ENCODE measurements at regions not wholly inside any gene's neighbourhood (a gene's known extent, or its start where the extent isn't known, plus 50 kb on each side); places are given as distances from the start of the nearest gene placed in this dataset.

DNA sequence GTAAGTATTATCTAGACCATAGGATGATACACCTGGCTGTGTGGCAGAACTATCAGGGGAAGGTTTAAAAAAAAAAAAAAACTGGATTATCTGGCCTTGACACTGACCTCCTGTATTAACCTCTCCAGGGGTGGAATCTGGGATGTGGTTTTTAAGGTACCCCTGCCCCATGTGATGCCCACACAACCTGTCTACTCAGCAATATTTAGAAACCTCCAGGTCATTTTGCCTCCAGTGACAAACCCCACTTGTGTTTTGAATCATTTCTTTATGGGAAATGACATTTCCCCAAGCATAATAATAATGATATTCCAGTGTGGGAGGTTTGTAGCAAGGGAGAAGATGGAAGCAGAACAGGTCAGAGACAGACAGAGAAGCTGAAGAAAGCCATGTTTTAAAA, 179.1 kb downstream of the RSL24D1 start:
- DNase-seq, result no peak

GRCh38 chr15:55016225-55016624, 180.5 kb downstream of the RSL24D1 start:
- DNase-seq, result no peak

DNA sequence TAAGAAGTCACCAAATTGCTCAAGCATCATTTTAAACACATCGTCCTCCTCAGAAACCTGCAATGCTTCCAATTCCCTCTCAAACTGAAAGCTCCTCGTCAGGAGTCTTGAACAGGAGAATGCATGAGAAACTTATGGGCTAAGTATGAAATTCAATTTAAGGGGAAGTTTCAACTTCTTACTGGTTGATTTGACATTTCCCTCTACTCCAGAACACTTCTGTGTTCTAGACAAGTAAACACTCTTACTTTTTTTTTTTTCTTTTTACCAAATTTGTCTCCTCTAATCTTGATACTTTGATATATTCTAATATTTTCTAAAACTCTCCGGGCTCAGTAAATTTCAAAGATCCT, 181.7 kb downstream of the RSL24D1 start:
- DNase-seq, result no peak

GRCh38 chr15:55014391-55015092, 182.2 kb downstream of the RSL24D1 start:
- no peak for DNase-seq

DNA sequence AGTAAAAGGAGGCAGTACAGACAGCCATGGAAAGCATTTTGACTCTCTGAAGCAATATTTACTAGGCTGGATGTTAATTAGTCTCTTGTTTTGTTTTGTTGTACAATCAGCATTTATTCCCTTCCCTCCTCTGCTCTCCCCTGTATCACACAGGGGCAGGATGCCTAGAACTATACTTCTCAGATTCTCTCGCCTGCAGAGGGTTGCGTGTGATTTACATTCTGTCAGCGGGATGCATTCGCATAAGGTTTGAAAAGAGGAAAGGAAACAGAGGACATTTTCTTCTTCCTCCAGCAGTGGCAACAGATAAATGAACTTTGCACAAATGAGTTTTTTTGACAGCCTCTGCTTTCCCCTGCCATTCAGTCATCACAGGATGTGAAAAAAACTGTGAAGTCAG, 188.3 kb downstream of the RSL24D1 start:
- DNase-seq, result no peak

GRCh38 chr15:55007561-55007960, 189.2 kb downstream of the RSL24D1 start:
- no peak for DNase-seq

- no peak for DNase-seq
These were observed 191.1 kb downstream of the RSL24D1 start for GRCh38 chr15:55005679-55006078.

- DNase-seq, result no peak
These were observed 192.5 kb downstream of the RSL24D1 start for GRCh38 chr15:55003965-55004873.

- no peak for DNase-seq
These were observed 198.1 kb downstream of the RSL24D1 start for GRCh38 chr15:54998661-54999060.

DNA sequence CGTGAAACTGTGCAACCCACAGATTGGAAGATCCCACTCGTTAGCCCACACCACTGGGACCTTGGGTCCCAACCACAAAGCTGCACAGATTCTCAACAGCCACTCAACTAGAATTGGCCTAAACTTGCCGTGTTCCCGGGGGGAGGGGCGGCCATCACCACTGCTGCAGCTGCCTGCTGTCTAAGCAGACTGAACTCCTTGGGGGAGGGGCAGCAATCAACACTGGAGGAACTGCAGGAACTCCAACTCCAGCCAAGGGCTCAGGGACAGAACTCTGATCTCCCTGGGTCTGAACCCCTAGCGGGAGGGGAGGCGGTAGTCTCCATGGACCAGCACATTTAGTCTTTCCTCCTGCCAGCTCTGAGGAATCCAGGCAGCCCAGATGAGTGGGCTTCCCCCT, 205.9 kb downstream of the RSL24D1 start:
- DNase-seq, result no peak

DNA sequence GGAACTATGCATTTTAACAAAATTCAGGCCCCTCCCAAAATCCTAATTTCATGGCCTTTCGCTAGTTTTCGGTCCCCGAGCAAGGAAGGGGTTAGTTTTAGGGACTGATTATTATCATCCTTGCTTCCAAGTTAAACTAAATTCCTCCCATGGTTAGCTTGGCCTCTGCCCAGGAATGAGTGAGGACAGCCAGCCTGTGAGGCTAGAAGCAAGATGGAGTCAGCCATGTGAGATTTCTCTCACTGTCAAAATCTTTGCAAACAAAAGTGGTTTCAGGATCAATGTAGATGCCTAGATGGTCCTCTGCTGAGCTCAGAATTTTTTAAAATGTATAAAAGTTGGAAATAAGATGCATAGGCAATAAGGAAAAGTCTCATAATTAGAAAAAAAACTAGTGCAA, 208.9 kb downstream of the RSL24D1 start:
- DNase-seq, result no peak

DNA sequence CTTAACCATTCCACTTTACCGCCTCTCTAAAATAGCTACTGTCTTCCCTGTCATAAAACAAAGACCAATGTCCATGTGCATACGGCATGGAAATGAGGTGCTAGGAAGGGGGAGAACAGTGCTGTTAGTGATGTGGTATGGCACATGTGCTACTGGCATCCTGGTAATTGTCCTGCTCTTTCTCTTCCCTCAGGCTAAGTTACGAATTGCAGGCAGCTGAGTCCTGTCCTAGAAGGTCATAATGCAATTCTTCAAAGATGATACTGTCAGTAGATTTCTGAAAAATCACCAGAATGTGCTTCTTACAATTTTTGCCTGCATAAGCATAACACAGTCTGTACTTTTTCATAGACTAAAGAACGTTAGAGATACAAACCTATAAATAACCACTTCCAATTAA, 216.8 kb downstream of the RSL24D1 start:
- no peak for DNase-seq

DNA sequence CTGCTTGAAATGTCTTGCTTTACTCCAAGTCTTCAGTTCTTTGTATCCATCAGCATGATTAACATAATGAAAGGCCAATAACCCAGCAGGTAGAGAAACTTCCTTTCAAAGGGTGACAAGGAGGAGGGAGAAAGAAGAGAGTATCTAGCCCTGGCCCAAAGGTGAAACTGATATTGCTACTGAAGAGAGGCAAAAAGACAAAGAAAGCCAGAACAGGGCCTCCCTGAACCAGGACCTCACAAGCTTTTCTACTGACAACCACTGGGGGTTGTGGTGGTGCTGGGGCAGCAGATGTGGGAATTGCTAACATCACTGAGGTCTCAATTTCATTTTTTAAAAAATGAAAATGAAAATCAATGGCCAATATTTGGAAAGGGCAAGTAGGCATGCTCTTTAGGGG, 234.1 kb downstream of the RSL24D1 start:
- no peak for DNase-seq

GRCh38 chr15:54960266-54960665, 236.5 kb downstream of the RSL24D1 start:
- DNase-seq, result no peak

DNA sequence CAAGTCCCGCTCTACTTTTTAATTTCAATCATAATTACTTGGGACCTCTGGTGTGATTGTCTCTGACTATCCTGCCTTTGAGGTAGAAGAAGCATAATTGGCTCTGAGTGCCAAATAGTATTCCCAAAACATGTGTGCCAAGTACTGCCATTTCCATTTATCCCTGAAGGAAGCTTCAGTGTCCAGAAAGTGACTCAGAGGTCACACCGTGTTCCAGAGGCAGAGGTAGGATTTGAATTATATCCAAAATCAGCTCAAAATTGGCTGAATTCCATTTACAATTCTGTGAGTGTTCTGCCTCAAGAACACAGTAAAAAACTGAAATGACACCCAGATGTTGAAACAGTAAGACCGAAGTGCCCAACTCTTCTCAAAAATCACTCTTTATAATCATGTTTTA, 255.3 kb downstream of the RSL24D1 start:
- DNase-seq, result no peak

DNA sequence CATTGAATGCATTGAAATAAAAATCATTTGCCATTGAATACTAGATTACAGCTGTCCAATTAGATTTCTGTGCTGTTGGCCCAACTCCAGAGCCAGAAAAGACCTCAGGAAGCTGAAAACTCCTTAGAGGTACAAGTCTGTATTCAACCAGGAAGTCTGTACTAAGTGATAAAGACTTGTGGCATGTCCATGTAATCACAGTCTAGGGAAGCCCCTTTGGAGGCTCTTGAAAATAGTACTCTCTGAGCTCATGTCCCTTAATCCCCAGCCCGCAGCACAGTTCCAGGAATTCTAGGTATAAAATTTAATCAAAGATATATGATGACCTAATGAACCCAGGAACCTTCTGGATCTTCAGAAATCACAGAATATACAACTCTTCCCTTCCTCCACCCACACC, 279.4 kb downstream of the RSL24D1 start:
- no peak for DNase-seq

GRCh38 chr15:54915380-54915779, 281.4 kb downstream of the RSL24D1 start:
- no peak for DNase-seq

DNA sequence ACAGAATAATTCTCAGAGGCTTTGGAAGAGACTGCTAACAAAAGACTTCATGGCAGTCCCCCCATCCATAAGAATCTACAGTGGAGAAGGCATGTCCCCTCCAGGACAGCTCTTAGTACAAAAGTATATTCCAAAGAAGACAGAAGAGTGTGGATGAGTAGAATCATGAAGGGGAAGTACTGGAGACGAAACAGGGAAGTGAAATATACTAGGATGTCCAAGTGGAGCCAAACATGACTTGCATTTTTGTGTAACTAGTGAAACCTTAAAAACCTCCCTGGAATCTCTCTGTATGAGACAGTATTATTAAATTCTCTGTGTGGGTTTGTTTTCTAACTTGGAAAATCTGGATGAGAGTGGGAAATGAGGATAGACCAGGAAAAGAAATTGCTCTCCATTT, 312.4 kb downstream of the RSL24D1 start:
- no peak for DNase-seq

DNA sequence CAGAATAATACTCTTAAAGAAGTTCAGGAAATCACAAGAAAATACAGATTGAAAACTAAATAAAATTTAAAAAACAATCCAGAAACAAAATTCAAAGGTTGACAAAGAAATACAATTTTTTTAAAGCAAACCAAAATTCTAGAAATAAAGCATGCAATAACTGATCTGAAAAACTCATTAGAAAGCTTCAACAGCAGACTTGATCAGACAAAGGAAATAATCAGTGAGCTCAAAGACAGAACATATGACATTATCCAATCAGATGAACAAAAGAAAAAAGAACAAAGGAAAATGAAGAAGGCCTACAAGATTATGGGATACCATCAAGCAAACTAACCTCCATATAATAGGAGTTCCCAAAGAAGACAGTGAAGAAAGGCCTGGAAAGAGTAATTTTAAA, 336.8 kb downstream of the RSL24D1 start:
- no peak for DNase-seq

GRCh38 chr15:54854667-54855066, 342.1 kb downstream of the RSL24D1 start:
- DNase-seq, result no peak

DNA sequence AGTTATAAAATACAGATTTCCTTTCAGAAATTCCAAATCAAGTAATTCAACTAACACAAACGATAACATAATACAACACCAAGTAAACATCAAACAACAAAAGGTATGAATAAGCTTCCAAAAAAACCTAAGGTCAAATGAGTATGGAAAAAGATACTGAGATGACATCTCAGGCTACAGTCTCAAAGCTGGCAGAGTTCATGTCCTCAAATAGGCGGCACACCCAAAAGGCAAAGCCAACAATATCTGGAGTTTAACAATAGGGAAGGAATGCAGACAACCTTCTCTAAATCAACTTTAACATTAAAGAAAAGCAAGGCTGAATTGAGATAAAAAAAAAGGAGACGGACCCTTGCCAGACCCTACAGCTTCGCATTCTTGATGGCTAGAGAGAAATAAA, 346.6 kb downstream of the RSL24D1 start:
- DNase-seq, result no peak

DNA sequence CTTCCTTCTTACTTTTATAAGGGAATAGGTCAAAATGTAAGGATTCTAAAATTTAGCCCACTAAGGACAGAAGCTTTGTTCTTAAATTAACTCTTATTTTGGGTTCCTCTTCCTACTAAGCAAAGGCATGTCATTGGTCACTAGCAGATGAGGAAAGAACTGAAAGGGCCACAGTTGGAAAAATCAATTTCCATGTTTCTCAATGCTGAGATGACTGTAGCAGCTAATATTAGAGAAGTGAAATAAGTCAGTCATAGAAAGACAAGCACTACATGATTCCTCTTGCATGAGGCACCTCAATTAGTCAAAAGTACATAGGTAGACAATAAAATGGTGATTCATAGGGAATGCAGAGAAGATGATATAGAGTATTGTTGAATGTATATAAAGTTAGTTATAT, 353.7 kb downstream of the RSL24D1 start:
- DNase-seq, result no peak

DNA sequence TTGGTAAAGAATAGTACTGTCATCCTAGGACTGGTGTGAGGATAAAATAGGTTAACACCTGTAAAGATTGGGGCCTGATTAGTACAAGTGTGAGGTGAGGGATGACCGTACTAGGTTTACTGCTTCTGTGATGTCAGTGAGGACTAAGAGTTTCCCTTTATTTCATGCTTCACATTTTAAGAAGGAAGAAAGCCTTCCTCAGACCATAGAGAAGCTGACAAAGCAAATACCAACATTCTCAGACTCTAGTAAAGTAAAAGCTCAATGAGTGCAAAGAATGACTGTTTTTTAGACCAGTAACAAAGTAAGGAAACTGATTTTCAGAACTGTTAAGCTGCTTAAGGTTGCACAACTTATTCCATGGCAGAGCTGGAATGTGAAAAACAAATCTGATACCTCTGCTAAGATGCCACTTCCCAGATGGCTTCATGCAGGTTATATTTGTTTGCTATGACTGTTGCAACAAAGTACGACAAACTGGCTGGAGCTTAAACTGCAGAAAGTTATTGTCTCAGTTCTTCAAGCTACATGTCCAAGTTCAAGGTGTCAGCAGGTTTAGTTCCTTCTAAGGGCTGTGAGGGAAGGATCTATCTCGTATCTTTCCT, 354.9 kb downstream of the RSL24D1 start:
- DNase-seq, result no peak
